ENCODE measurements at regions not wholly inside any gene's neighbourhood (a gene's known extent, or its start where the extent isn't known, plus 50 kb on each side); places are given as distances from the start of the nearest gene placed in this dataset.
"Not testable (repeated sequence)": the region's sequence is repeated elsewhere in the genome, so short reads cannot be mapped to it uniquely, and the experiment has no call there.

- Histone ChIP-seq H3K9me3 (ENCODE audit: control insufficient read depth in 4 of 4, insufficient read depth in 3 of 4, low read length in 3 of 4) (peaks cover 0 to 2% (median 0%) of the 10 kb centered on the region in 4 donors), H3K27me3 (ENCODE audit: control insufficient read depth in 3 of 3, insufficient read depth in 3 of 3, low read length in 2 of 3) (peaks cover 0 to 2% (median 2%) of the 10 kb centered on the region in 3 donors), H3K9ac (ENCODE audit: insufficient read depth in 1 of 2, low read length in 2 of 2) (no peak overlapping the region)
Observed at GRCh38 chr1:29389533-29390041, 153.3 kb downstream of the PTPRU start.

GRCh38 chr1:29388884-29389283 is 152.6 kb downstream of the PTPRU start:
- Histone ChIP-seq H3K4me1 (ENCODE audit: control insufficient read depth in 5 of 5, insufficient read depth in 5 of 5, low read length in 5 of 5) (no peaks in the 10 kb centered on the region), H3K27me3 (ENCODE audit: control insufficient read depth in 3 of 3, insufficient read depth in 3 of 3, low read length in 2 of 3) (peaks cover 0 to 3% (median 2%) of the 10 kb centered on the region in 3 donors), H3K9ac (ENCODE audit: insufficient read depth in 1 of 2, low read length in 2 of 2) (no peak overlapping the region), H3K4me3 (no peak overlapping the region), H3K36me3 (ENCODE audit: control insufficient read depth in 4 of 4, insufficient read depth in 4 of 4, low read length in 4 of 4) (no peaks in the 10 kb centered on the region), H3K9me3 (ENCODE audit: control insufficient read depth in 4 of 4, insufficient read depth in 3 of 4, low read length in 3 of 4) (peaks cover 0 to 2% (median 0%) of the 10 kb centered on the region in 4 donors), H3K27ac (ENCODE audit: low read depth in 1 of 2, low read length in 1 of 2) (no peak overlapping the region)
- ATAC-seq (ENCODE audit: insufficient read depth, low FRiP score) (no peak), DNase-seq (no peak)
- TF ChIP-seq CTCF (IDR thresholded peaks at IDR 0.05; ENCODE audit: control extremely low read depth, extremely low read depth) = no peak
- 74 to 87% methylated on average over 6 of the region's 6 CpGs for WGBS, 2 donors

More at GRCh38 chr1:29389533-29390041, 153.3 kb downstream of the PTPRU start:
- Histone ChIP-seq H3K36me3 (ENCODE audit: control insufficient read depth in 4 of 4, insufficient read depth in 4 of 4, low read length in 4 of 4) (no peaks in the 10 kb centered on the region), H3K4me1 (ENCODE audit: control insufficient read depth in 5 of 5, insufficient read depth in 5 of 5, low read length in 5 of 5) (no peaks in the 10 kb centered on the region), H3K27ac (ENCODE audit: low read depth in 1 of 2, low read length in 1 of 2) (no peak overlapping the region), H3K4me3 (no peak overlapping the region)
- no peak for TF ChIP-seq CTCF (IDR thresholded peaks at IDR 0.05; ENCODE audit: control extremely low read depth, extremely low read depth)
- DNase-seq (no peak), ATAC-seq (ENCODE audit: insufficient read depth, low FRiP score) (no peak)
- 48 to 58% methylated on average over 2 of the region's 2 CpGs for WGBS, 2 donors

- Histone ChIP-seq H3K9ac (ENCODE audit: insufficient read depth in 1 of 2, low read length in 2 of 2) (no peak overlapping the region), H3K4me3 (no peak overlapping the region), H3K27me3 (ENCODE audit: control insufficient read depth in 3 of 3, insufficient read depth in 3 of 3, low read length in 2 of 3) (peaks cover 0 to 8% (median 2%) of the 10 kb centered on the region in 3 donors), H3K36me3 (ENCODE audit: control insufficient read depth in 4 of 4, insufficient read depth in 4 of 4, low read length in 4 of 4) (no peaks in the 10 kb centered on the region), H3K9me3 (ENCODE audit: control insufficient read depth in 4 of 4, insufficient read depth in 3 of 4, low read length in 3 of 4) (peaks cover 0 to 2% (median 0%) of the 10 kb centered on the region in 4 donors), H3K4me1 (ENCODE audit: control insufficient read depth in 5 of 5, insufficient read depth in 5 of 5, low read length in 5 of 5) (no peaks in the 10 kb centered on the region), H3K27ac (ENCODE audit: low read depth in 1 of 2, low read length in 1 of 2) (no peak overlapping the region)
- 89 to 90% methylated on average over 2 of the region's 2 CpGs for WGBS, 2 donors
- no peak for ATAC-seq (ENCODE audit: insufficient read depth, low FRiP score)
- DNase-seq = no peak
- no peak for TF ChIP-seq CTCF (IDR thresholded peaks at IDR 0.05; ENCODE audit: control extremely low read depth, extremely low read depth)
Observed at GRCh38 chr1:29388170-29388569, 151.8 kb downstream of the PTPRU start.

- H3K36me3 ChIP-seq (ENCODE audit: control insufficient read depth in 4 of 4, insufficient read depth in 4 of 4, low read length in 4 of 4) = no peaks in the 10 kb centered on the region
- peaks cover 0 to 8% (median 5%) of the 10 kb centered on the region in 3 donors for H3K27me3 ChIP-seq (ENCODE audit: control insufficient read depth in 3 of 3, insufficient read depth in 3 of 3, low read length in 2 of 3)
- 71 to 73% methylated on average over 3 of the region's 3 CpGs for WGBS, 2 donors
- H3K27ac ChIP-seq (ENCODE audit: low read depth in 1 of 2, low read length in 1 of 2) = no peak overlapping the region
- no peak for TF ChIP-seq CTCF (IDR thresholded peaks at IDR 0.05; ENCODE audit: control extremely low read depth, extremely low read depth)
- DNase-seq (no peak), ATAC-seq (ENCODE audit: insufficient read depth, low FRiP score) (no peak)
- no peak overlapping the region for H3K4me3 ChIP-seq
- no peaks in the 10 kb centered on the region for H3K4me1 ChIP-seq (ENCODE audit: control insufficient read depth in 5 of 5, insufficient read depth in 5 of 5, low read length in 5 of 5)
- no peak overlapping the region for H3K9ac ChIP-seq (ENCODE audit: insufficient read depth in 1 of 2, low read length in 2 of 2)
- H3K9me3 ChIP-seq (ENCODE audit: control insufficient read depth in 4 of 4, insufficient read depth in 3 of 4, low read length in 3 of 4) = peaks cover 0 to 2% (median 0%) of the 10 kb centered on the region in 4 donors
Observed at GRCh38 chr1:29387210-29387609, 150.9 kb downstream of the PTPRU start.

GRCh38 chr1:29386453-29386852 is 150.1 kb downstream of the PTPRU start:
- 95 to 100% methylated on average over 1 of the region's 1 CpG for WGBS, 2 donors
- H3K27me3 ChIP-seq (ENCODE audit: control insufficient read depth in 3 of 3, insufficient read depth in 3 of 3, low read length in 2 of 3); H3K4me1 ChIP-seq (ENCODE audit: control insufficient read depth in 5 of 5, insufficient read depth in 5 of 5, low read length in 5 of 5); H3K9ac ChIP-seq (ENCODE audit: insufficient read depth in 1 of 2, low read length in 2 of 2); DNase-seq; H3K36me3 ChIP-seq (ENCODE audit: control insufficient read depth in 4 of 4, insufficient read depth in 4 of 4, low read length in 4 of 4); H3K9me3 ChIP-seq (ENCODE audit: control insufficient read depth in 4 of 4, insufficient read depth in 3 of 4, low read length in 3 of 4); ATAC-seq (ENCODE audit: insufficient read depth, low FRiP score); H3K27ac ChIP-seq (ENCODE audit: low read depth in 1 of 2, low read length in 1 of 2); H3K4me3 ChIP-seq: not testable (repeated sequence)
